GM21360 (cell line): ENCODE measurements at regions not wholly inside any gene's neighbourhood (a gene's known extent, or its start where the extent isn't known, plus 50 kb on each side); places are given as distances from the start of the nearest gene placed in this dataset.
"Not testable (repeated sequence)": the region's sequence is repeated elsewhere in the genome, so short reads cannot be mapped to it uniquely, and the experiment has no call there.

Experiments
- ATAC-seq: cut with Tn5 transposase; IDR thresholded peaks from one replicate; pipeline ENCODE4 v1.9.1; 2021; ENCODE audit warnings: mild to moderate bottlenecking, moderate library complexity; ENCODE audit not compliant: unreplicated experiment

- no peak for ATAC-seq
Observed at GRCh38 chr2:153622285-153622684, 143.7 kb upstream of the RPRM start.

GRCh38 chr2:153623020-153623419, 144.5 kb upstream of the RPRM start:
- ATAC-seq, result no peak

GRCh38 chr2:153626676-153627075, 148.1 kb upstream of the RPRM start:
- ATAC-seq, result no peak

- no peak for ATAC-seq
Observed at GRCh38 chr2:153635494-153635893, 156.9 kb upstream of the RPRM start.

GRCh38 chr2:153641046-153641445, 162.5 kb upstream of the RPRM start:
- ATAC-seq, result no peak

GRCh38 chr2:153644955-153645354, 166.4 kb upstream of the RPRM start:
- ATAC-seq, result no peak

- ATAC-seq, result no peak
Observed at GRCh38 chr2:153645599-153645998, 167.0 kb upstream of the RPRM start.

- ATAC-seq, result no peak
Observed at GRCh38 chr2:153657651-153658050, 179.1 kb upstream of the RPRM start.

- ATAC-seq, result no peak
Observed at GRCh38 chr2:153661801-153662200, 183.2 kb upstream of the RPRM start.

GRCh38 chr2:153663371-153663770, 184.8 kb upstream of the RPRM start:
- no peak for ATAC-seq

- ATAC-seq, result not testable (repeated sequence)
Observed at GRCh38 chr2:153664009-153664408, 185.4 kb upstream of the RPRM start.

- ATAC-seq, result no peak
Observed at GRCh38 chr2:153667475-153667874, 188.9 kb upstream of the RPRM start.

- ATAC-seq, result no peak
Observed at GRCh38 chr2:153668923-153669322, 190.4 kb upstream of the RPRM start.

GRCh38 chr2:153710128-153710527, 161.6 kb upstream of the GALNT13 start:
- no peak for ATAC-seq

GRCh38 chr2:153715218-153715850, 156.4 kb upstream of the GALNT13 start:
- ATAC-seq, result no peak

- ATAC-seq, result no peak
Observed at GRCh38 chr2:153717060-153717459, 154.7 kb upstream of the GALNT13 start.

- ATAC-seq, result no peak
Observed at GRCh38 chr2:153739394-153739793, 132.3 kb upstream of the GALNT13 start.

GRCh38 chr2:153761936-153762335, 109.8 kb upstream of the GALNT13 start:
- ATAC-seq, result no peak

- ATAC-seq, result no peak
Observed at GRCh38 chr2:153766415-153766814, 105.3 kb upstream of the GALNT13 start.

- no peak for ATAC-seq
Observed at GRCh38 chr2:153770359-153770991, 101.2 kb upstream of the GALNT13 start.

GRCh38 chr2:153780241-153780640, 91.5 kb upstream of the GALNT13 start:
- ATAC-seq, result no peak

- no peak for ATAC-seq
Observed at GRCh38 chr2:153786016-153786415, 85.7 kb upstream of the GALNT13 start.

GRCh38 chr2:153787612-153788011, 84.1 kb upstream of the GALNT13 start:
- no peak for ATAC-seq
